ENCODE measurements at regions not wholly inside any gene's neighbourhood (a gene's known extent, or its start where the extent isn't known, plus 50 kb on each side); places are given as distances from the start of the nearest gene placed in this dataset.

- DNase-seq: no peak
These were observed 363.9 kb downstream of the TMEM135 start for GRCh38 chr11:87401653-87402052.

GRCh38 chr11:87399341-87399740, 361.6 kb downstream of the TMEM135 start:
- DNase-seq: no peak

DNA sequence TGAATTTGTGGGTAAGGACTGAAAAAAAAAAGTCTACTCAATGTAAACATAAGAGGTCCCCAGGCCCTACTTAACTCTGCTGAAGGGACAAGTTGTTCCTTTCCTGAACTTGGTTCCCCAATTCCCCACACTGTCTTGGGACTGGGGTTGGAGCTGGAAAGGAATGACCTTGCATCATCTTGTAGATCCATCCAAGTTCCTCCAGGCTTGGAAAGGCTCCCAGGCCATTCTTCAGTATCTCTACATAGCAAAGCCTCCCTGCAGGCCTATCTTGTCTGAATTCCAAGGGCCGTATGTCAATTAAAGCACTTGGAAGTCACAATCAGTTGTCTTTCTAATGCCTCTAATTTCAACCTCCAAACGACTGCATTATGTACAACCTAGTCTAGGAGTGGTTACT, 361.2 kb downstream of the TMEM135 start:
- DNase-seq: no peak

- DNase-seq: no peak
These were observed 359.5 kb downstream of the TMEM135 start for GRCh38 chr11:87397011-87397865.

DNA sequence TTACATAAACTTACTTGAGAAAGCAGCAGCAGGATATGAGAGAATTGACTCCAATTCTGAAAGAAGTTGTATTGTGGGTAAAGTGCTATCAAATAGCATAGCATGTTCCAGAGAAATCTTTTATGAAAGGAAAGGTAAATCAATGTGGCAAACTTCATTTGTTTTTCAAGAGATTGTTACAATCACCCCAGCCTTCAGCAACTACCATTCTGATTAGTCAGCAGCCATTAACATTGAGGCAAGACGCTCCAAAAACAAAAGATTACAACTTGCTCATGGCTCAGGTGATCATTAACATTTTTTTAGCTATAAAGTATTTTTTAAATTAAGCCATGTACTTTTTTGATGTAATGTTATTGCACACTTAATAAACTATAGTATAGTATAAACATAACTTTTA, 357.2 kb downstream of the TMEM135 start:
- no peak for DNase-seq

GRCh38 chr11:87392665-87393064, 354.9 kb downstream of the TMEM135 start:
- no peak for DNase-seq

GRCh38 chr11:87391496-87391895, 353.8 kb downstream of the TMEM135 start:
- no peak for DNase-seq

- DNase-seq: no peak
These were observed 346.5 kb downstream of the TMEM135 start for GRCh38 chr11:87384078-87384729.

- DNase-seq: no peak
These were observed 336.5 kb downstream of the TMEM135 start for GRCh38 chr11:87374038-87374807.
